ENCODE measurements at regions not wholly inside any gene's neighbourhood (a gene's known extent, or its start where the extent isn't known, plus 50 kb on each side); places are given as distances from the start of the nearest gene placed in this dataset.
A peak's percentile ranks its signal among the peaks of the same experiment; 100 is the strongest.

DNA sequence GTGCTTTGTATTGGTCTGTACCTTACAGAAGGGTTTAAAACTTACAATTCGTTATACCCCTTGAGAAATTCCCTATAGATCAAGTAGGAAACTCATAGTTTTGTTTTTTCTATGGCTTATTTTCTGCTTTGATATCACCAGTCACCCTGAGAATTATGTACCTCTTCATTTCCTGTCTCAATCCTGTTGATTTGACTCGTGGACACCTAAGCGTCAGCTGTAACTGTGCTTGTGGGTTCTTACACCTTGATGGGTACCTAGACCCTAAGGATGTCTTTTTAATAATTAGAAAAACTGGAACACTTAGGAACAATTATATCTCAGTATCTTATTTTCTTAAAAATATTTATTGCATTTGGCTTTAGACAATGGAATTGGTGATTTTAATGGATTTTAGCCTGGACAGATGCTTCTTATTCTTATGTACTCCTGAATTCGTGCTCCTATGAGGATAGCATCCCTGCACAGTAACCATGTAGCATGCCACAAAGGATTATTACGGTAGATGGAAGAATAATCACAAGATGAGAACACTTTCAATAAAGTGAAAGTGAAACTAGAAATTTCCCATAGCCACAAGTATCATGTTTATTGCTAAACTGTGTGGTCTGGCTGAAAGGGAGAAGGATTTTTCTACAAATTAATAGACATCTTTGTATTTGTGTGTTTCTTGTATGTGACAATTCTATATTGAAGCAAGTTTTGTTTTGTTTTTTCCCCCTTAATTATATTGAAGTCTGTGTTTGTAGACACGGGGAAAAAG, 1920.3 kb upstream of the WWC1 start:
- Histone ChIP-seq H4K8ac (ENCODE audit: low read depth, low read length) (no peak overlapping the region), H3K27me3 (ENCODE audit: insufficient read depth, low read length) (no peaks in the 10 kb centered on the region), H3K18ac (ENCODE audit: low read length) (no peak overlapping the region), H2AFZ (ENCODE audit: insufficient read depth, low read length, poor library complexity) (no peak overlapping the region), H3K4me2 (ENCODE audit: low read length) (no peak overlapping the region), H3K14ac (ENCODE audit: low read length) (no peak overlapping the region), H2AK5ac (ENCODE audit: low read length) (no peak overlapping the region), H3K4me1 (ENCODE audit: control insufficient read depth in 1 of 2, insufficient read depth in 2 of 2, low read length in 2 of 2) (peaks cover 2 to 4% of the 10 kb centered on the region in 2 experiments), H3K79me1 (ENCODE audit: low read length) (peaks cover 6% of the 10 kb centered on the region), H3K4me3 (ENCODE audit: low read depth, low read length) (no peak overlapping the region), H2BK12ac (ENCODE audit: low read length) (no peak overlapping the region), H4K12ac (ENCODE audit: low read depth, low read length) (no peak overlapping the region), H3K23ac (ENCODE audit: low read length) (no peak overlapping the region), H3K27ac (ENCODE audit: low read depth, low read length) (no peak overlapping the region), H3K9me3 (ENCODE audit: insufficient read depth, low read depth, low read length) (no peaks in the 10 kb centered on the region), H2BK5ac (ENCODE audit: low read depth, low read length, poor library complexity) (no peak overlapping the region), H3K36me3 (ENCODE audit: control insufficient read depth in 1 of 2, insufficient read depth in 2 of 2, low read length in 2 of 2) (no peaks in the 10 kb centered on the region), H3K79me2 (ENCODE audit: control insufficient read depth, insufficient read depth, low read length, poor library complexity) (no peaks in the 10 kb centered on the region), H2BK120ac (ENCODE audit: insufficient read depth, low read length, poor library complexity) (no peak overlapping the region), H3K9ac (ENCODE audit: low read length) (no peak overlapping the region), H3K4ac (ENCODE audit: low read depth, low read length) (no peak overlapping the region), H4K91ac (ENCODE audit: low read depth, low read length) (no peak overlapping the region)
- WGBS (ENCODE audit: extremely low coverage, insufficient coverage, insufficient read length) = no CpG with 5 or more reads among the region's 6 CpGs
- DNase-seq = peak in 1 of 2 donors; percentile 20

GRCh38 chr5:166373817-166374216, 1917.6 kb upstream of the WWC1 start:
- no peak overlapping the region for H2BK5ac ChIP-seq (ENCODE audit: low read depth, low read length, poor library complexity)
- peaks cover under 1 to 3% of the 10 kb centered on the region in 2 experiments for H3K4me1 ChIP-seq (ENCODE audit: control insufficient read depth in 1 of 2, insufficient read depth in 2 of 2, low read length in 2 of 2)
- H3K79me1 ChIP-seq (ENCODE audit: low read length) = peaks cover 4% of the 10 kb centered on the region
- H2BK12ac ChIP-seq (ENCODE audit: low read length) = no peak overlapping the region
- H4K12ac ChIP-seq (ENCODE audit: low read depth, low read length) = no peak overlapping the region
- no peak overlapping the region for H3K23ac ChIP-seq (ENCODE audit: low read length)
- no peak overlapping the region for H3K27ac ChIP-seq (ENCODE audit: low read depth, low read length)
- H3K27me3 ChIP-seq (ENCODE audit: insufficient read depth, low read length) = no peaks in the 10 kb centered on the region
- no CpG with 5 or more reads among the region's 2 CpGs for WGBS (ENCODE audit: extremely low coverage, insufficient coverage, insufficient read length)
- no peak overlapping the region for H4K8ac ChIP-seq (ENCODE audit: low read depth, low read length)
- H3K4me3 ChIP-seq (ENCODE audit: low read depth, low read length) = no peak overlapping the region
- no peak overlapping the region for H3K4me2 ChIP-seq (ENCODE audit: low read length)
- no peak overlapping the region for H3K18ac ChIP-seq (ENCODE audit: low read length)
- no peak overlapping the region for H4K91ac ChIP-seq (ENCODE audit: low read depth, low read length)
- no peak overlapping the region for H3K14ac ChIP-seq (ENCODE audit: low read length)
- H2BK120ac ChIP-seq (ENCODE audit: insufficient read depth, low read length, poor library complexity) = no peak overlapping the region
- no peaks in the 10 kb centered on the region for H3K79me2 ChIP-seq (ENCODE audit: control insufficient read depth, insufficient read depth, low read length, poor library complexity)
- peaks cover 5% of the 10 kb centered on the region for H3K9me3 ChIP-seq (ENCODE audit: insufficient read depth, low read depth, low read length)
- H3K9ac ChIP-seq (ENCODE audit: low read length) = no peak overlapping the region
- no peak overlapping the region for H3K4ac ChIP-seq (ENCODE audit: low read depth, low read length)
- no peaks in the 10 kb centered on the region for H3K36me3 ChIP-seq (ENCODE audit: control insufficient read depth in 1 of 2, insufficient read depth in 2 of 2, low read length in 2 of 2)
- no peak overlapping the region for H2AFZ ChIP-seq (ENCODE audit: insufficient read depth, low read length, poor library complexity)
- H2AK5ac ChIP-seq (ENCODE audit: low read length) = no peak overlapping the region
- no peak for DNase-seq

DNA sequence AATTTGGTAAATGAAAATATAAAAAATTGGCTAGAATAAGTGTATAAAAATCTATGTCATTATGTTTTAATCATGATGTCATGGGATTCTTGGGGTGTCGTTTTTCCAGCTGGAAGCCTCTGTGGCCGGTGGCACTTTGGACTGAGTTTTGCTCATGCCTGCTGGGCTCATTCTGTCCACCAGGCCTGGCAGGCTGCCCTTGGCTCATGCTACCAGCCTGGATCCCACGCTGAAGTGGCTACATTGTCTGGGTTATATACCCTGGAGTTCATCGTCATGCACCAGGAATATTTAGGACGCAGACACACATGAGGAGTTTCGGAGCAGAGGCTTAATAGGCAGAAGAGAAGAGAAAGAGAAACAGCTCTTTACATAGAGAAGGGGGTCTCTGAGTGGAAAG, 1913.7 kb upstream of the WWC1 start:
- Histone ChIP-seq H2BK12ac (ENCODE audit: low read length) (no peak overlapping the region), H2AK5ac (ENCODE audit: low read length) (no peak overlapping the region), H3K4ac (ENCODE audit: low read depth, low read length) (no peak overlapping the region), H3K79me1 (ENCODE audit: low read length) (no peaks in the 10 kb centered on the region), H2BK120ac (ENCODE audit: insufficient read depth, low read length, poor library complexity) (no peak overlapping the region), H3K4me3 (ENCODE audit: low read depth, low read length) (no peak overlapping the region), H3K27me3 (ENCODE audit: insufficient read depth, low read length) (no peaks in the 10 kb centered on the region), H4K8ac (ENCODE audit: low read depth, low read length) (no peak overlapping the region), H3K14ac (ENCODE audit: low read length) (no peak overlapping the region), H3K27ac (ENCODE audit: low read depth, low read length) (no peak overlapping the region), H3K23ac (ENCODE audit: low read length) (no peak overlapping the region), H3K18ac (ENCODE audit: low read length) (no peak overlapping the region), H3K9ac (ENCODE audit: low read length) (no peak overlapping the region), H2BK5ac (ENCODE audit: low read depth, low read length, poor library complexity) (no peak overlapping the region), H4K91ac (ENCODE audit: low read depth, low read length) (no peak overlapping the region), H4K12ac (ENCODE audit: low read depth, low read length) (no peak overlapping the region), H3K4me1 (ENCODE audit: control insufficient read depth in 1 of 2, insufficient read depth in 2 of 2, low read length in 2 of 2) (no peaks in the 10 kb centered on the region), H3K36me3 (ENCODE audit: control insufficient read depth in 1 of 2, insufficient read depth in 2 of 2, low read length in 2 of 2) (no peaks in the 10 kb centered on the region), H3K4me2 (ENCODE audit: low read length) (no peak overlapping the region), H3K9me3 (ENCODE audit: insufficient read depth, low read depth, low read length) (peaks cover 7% of the 10 kb centered on the region), H2AFZ (ENCODE audit: insufficient read depth, low read length, poor library complexity) (no peak overlapping the region), H3K79me2 (ENCODE audit: control insufficient read depth, insufficient read depth, low read length, poor library complexity) (no peaks in the 10 kb centered on the region)
- WGBS (ENCODE audit: extremely low coverage, insufficient coverage, insufficient read length) = no CpG with 5 or more reads among the region's 6 CpGs
- DNase-seq = no peak

DNA sequence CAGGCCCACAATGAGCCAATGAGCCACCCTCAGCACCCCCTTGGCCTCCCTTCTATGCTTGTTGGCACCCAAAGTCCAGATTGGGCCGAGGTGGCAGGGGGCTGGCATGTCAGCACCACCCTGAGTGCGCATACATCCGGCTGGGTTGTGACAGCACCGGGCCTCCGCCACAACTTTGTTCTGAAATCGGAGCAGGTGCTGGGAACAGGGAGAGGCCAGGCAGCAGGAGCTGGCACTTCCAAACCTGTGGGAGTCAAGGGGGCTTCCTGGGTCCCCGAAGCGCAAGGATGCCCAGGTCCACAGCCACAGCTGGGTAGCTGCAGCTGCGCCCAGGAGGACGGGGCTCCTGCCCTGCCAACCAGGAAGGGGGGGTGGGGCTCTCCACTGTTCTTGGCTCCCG, 1911.9 kb upstream of the WWC1 start:
- Histone ChIP-seq H2BK5ac (ENCODE audit: low read depth, low read length, poor library complexity) (no peak overlapping the region), H2AK5ac (ENCODE audit: low read length) (no peak overlapping the region), H2AFZ (ENCODE audit: insufficient read depth, low read length, poor library complexity) (no peak overlapping the region), H3K9me3 (ENCODE audit: insufficient read depth, low read depth, low read length) (peaks cover 7% of the 10 kb centered on the region), H2BK120ac (ENCODE audit: insufficient read depth, low read length, poor library complexity) (no peak overlapping the region), H3K4me3 (ENCODE audit: low read depth, low read length) (no peak overlapping the region), H3K4me1 (ENCODE audit: control insufficient read depth in 1 of 2, insufficient read depth in 2 of 2, low read length in 2 of 2) (no peaks in the 10 kb centered on the region), H3K79me1 (ENCODE audit: low read length) (no peaks in the 10 kb centered on the region), H3K79me2 (ENCODE audit: control insufficient read depth, insufficient read depth, low read length, poor library complexity) (no peaks in the 10 kb centered on the region), H3K23ac (ENCODE audit: low read length) (no peak overlapping the region), H3K4ac (ENCODE audit: low read depth, low read length) (no peak overlapping the region), H2BK12ac (ENCODE audit: low read length) (no peak overlapping the region), H3K14ac (ENCODE audit: low read length) (no peak overlapping the region), H3K18ac (ENCODE audit: low read length) (no peak overlapping the region), H3K27me3 (ENCODE audit: insufficient read depth, low read length) (no peaks in the 10 kb centered on the region), H4K12ac (ENCODE audit: low read depth, low read length) (no peak overlapping the region), H4K91ac (ENCODE audit: low read depth, low read length) (no peak overlapping the region), H3K9ac (ENCODE audit: low read length) (no peak overlapping the region), H3K4me2 (ENCODE audit: low read length) (no peak overlapping the region), H3K36me3 (ENCODE audit: control insufficient read depth in 1 of 2, insufficient read depth in 2 of 2, low read length in 2 of 2) (no peaks in the 10 kb centered on the region), H4K8ac (ENCODE audit: low read depth, low read length) (no peak overlapping the region), H3K27ac (ENCODE audit: low read depth, low read length) (no peak overlapping the region)
- no CpG with 5 or more reads among the region's 11 CpGs for WGBS (ENCODE audit: extremely low coverage, insufficient coverage, insufficient read length)
- no peak for DNase-seq

Data from trophoblast cell (in vitro differentiated cells and primary cell).